NT2/D1 (cell line): ENCODE measurements at regions not wholly inside any gene's neighbourhood (a gene's known extent, or its start where the extent isn't known, plus 50 kb on each side); places are given as distances from the start of the nearest gene placed in this dataset.

Experiments used
- SUZ12 ChIP-seq: IDR thresholded peaks from 2 replicates; pipeline ENCODE4 v1.6.1; 2011; ENCODE audit not compliant: insufficient read length, insufficient read depth; ENCODE audit errors: extremely low read depth
- YY1 ChIP-seq: IDR thresholded peaks from 2 replicates; pipeline ENCODE4 v1.6.1; 2011; ENCODE audit not compliant: insufficient read length, insufficient read depth
- ZNF274 ChIP-seq: IDR thresholded peaks from 2 replicates; pipeline ENCODE4 v1.6.1; 2011; ENCODE audit warnings: mild to moderate bottlenecking, low read depth, low read length

DNA sequence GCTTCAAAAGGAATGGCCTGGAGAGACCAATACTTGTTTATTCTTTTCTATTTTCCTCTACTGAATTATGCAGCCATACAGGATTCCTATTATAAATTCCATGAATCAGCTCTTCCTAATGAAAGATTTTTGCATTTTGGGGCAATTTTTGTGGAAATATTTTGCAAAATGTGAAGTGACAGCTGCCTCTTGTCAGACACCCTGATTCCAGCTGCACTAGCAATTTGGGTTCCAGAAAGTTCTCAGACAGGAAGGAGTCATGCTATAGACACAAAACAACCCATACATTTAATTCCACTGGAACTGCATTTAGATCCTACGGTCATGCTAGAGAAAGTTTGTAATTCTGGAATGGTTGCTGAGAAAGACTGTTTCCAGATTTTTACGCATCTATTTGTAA is 119.5 kb downstream of the XCL2 start:
- no peak for TF ChIP-seq YY1
- TF ChIP-seq ZNF274, result no peak
- no peak for TF ChIP-seq SUZ12
